ENCODE measurements at regions not wholly inside any gene's neighbourhood (a gene's known extent, or its start where the extent isn't known, plus 50 kb on each side); places are given as distances from the start of the nearest gene placed in this dataset.

GRCh38 chr16:73279451-73279850, 231.5 kb upstream of the ZFHX3 start:
- ATAC-seq (no peak), DNase-seq (no peak)
- Mint-ChIP-seq H3K4me1 (no peaks in the 10 kb centered on the region), H3K9me3 (ENCODE audit: low read depth) (peaks cover 2% of the 10 kb centered on the region), H3K4me3 (no peak overlapping the region), H3K36me3 (no peaks in the 10 kb centered on the region), H3K27me3 (no peaks in the 10 kb centered on the region), H3K27ac (no peak overlapping the region)
- CTCF ChIA-PET, result no interaction called here

- H3K4me3 Mint-ChIP-seq, result no peak overlapping the region
- H3K27me3 Mint-ChIP-seq, result no peaks in the 10 kb centered on the region
- H3K27ac Mint-ChIP-seq, result no peak overlapping the region
- peaks cover 2% of the 10 kb centered on the region for H3K9me3 Mint-ChIP-seq (ENCODE audit: low read depth)
- H3K36me3 Mint-ChIP-seq, result no peaks in the 10 kb centered on the region
- ATAC-seq (no peak), DNase-seq (no peak)
- CTCF ChIA-PET, result no interaction called here
- H3K4me1 Mint-ChIP-seq, result no peaks in the 10 kb centered on the region
These were observed 229.1 kb upstream of the ZFHX3 start for GRCh38 chr16:73277071-73277470.

DNA sequence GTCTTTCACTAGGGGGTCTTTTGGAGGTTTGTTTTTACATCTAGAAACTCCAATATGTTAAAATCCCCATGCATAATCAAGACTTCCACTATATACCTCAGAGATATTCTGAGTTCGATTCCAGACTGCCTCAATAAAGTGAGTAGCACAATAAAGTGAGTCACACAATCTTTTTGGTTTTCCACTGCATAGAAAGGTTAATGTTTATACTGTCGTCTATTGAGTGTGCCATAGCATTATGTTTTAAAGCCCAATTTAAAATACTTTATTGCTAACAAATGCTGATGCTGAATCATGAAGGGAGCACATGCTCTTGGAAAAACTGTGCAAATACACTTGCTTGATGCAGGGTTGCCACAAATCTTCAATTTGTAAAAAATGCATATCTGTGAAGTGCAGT, 227.5 kb upstream of the ZFHX3 start:
- H3K4me1 Mint-ChIP-seq, result no peaks in the 10 kb centered on the region
- no peaks in the 10 kb centered on the region for H3K9me3 Mint-ChIP-seq (ENCODE audit: low read depth)
- DNase-seq (no peak), ATAC-seq (no peak)
- H3K27ac Mint-ChIP-seq, result no peak overlapping the region
- no peak overlapping the region for H3K4me3 Mint-ChIP-seq
- H3K36me3 Mint-ChIP-seq, result no peaks in the 10 kb centered on the region
- H3K27me3 Mint-ChIP-seq, result no peaks in the 10 kb centered on the region
- CTCF ChIA-PET, result no interaction called here

DNA sequence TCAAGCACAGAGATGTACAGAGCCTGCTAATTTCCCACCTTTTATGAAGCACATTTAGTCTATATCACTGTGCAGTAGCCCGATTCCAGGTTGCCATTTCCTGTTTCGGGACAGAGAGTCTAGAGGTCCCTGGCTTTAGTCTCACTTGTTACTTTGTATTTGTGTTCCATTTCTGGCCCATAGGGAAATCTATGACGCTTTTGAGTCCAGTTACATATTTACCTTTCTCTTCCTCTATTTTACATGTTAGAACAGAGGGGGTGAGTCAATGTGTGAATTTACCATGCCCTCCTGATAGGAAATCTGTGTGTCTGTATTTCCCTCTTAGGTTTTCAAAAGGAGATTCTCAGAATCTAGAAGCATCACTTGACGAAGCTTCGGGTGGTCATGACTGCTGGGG, 227.1 kb upstream of the ZFHX3 start:
- Mint-ChIP-seq H3K27ac (no peak overlapping the region), H3K9me3 (ENCODE audit: low read depth) (no peaks in the 10 kb centered on the region), H3K4me1 (no peaks in the 10 kb centered on the region), H3K4me3 (no peak overlapping the region), H3K36me3 (no peaks in the 10 kb centered on the region), H3K27me3 (no peaks in the 10 kb centered on the region)
- ATAC-seq, result no peak
- CTCF ChIA-PET, result no interaction called here
- no peak for DNase-seq

DNA sequence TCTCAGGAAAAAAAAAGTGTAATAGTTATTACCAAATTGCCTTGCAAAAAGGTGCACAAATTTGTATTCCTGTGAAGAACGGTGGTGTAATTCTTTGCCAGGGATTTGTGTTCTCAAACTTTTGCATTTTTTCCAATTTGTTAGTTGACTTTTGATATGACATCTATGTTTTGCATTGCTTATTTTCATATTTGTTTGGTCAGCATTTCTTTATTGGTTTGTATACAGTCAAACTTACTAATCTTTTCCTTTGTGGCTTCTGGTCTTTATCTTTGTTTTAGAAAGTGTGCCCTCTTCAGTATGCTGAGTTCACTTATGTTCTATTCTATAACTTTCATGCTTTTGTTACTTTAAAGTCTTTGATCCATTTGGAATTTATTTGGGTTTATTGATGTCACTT, 226.2 kb upstream of the ZFHX3 start:
- H3K4me1 Mint-ChIP-seq, result no peaks in the 10 kb centered on the region
- DNase-seq, result no peak
- H3K9me3 Mint-ChIP-seq (ENCODE audit: low read depth), result no peaks in the 10 kb centered on the region
- ATAC-seq, result no peak
- H3K36me3 Mint-ChIP-seq, result no peaks in the 10 kb centered on the region
- no peaks in the 10 kb centered on the region for H3K27me3 Mint-ChIP-seq
- CTCF ChIA-PET, result no interaction called here
- no peak overlapping the region for H3K4me3 Mint-ChIP-seq
- H3K27ac Mint-ChIP-seq, result no peak overlapping the region

DNA sequence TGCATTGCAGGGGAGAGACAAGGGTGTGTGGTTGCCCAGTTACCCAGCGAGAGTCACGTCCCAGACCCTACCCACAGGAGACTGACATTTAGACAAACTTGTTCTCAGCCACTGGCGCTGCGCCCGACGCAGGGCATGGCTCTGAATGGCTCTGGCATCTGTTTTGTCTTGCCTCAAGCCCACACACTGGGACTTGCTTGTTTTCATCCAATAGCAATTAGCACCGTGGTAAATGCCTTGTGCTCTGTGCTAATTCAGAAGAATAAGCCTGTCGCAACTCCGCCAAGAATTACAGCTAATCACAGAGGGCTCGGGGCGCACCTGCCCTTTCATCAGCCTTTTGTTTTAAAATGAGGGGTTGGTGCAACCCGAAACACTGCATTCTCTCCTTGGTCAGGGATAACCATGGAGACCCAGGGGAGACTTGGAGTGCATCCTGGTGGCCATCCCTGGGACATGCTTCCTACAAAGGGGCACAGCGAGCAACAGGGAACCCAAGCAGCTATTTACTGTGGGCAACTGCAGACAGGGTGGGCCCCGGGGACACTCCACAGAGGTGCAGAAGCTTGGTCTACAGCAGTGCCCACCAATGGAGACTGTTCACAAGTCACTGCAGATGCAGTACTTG, 220.6 kb upstream of the ZFHX3 start:
- DNase-seq (no peak), ATAC-seq (no peak)
- CTCF ChIA-PET, result no interaction called here
- Mint-ChIP-seq H3K4me3 (no peak overlapping the region), H3K9me3 (ENCODE audit: low read depth) (peaks cover 4% of the 10 kb centered on the region), H3K27me3 (no peaks in the 10 kb centered on the region), H3K36me3 (no peaks in the 10 kb centered on the region), H3K4me1 (no peaks in the 10 kb centered on the region), H3K27ac (no peak overlapping the region)

DNA sequence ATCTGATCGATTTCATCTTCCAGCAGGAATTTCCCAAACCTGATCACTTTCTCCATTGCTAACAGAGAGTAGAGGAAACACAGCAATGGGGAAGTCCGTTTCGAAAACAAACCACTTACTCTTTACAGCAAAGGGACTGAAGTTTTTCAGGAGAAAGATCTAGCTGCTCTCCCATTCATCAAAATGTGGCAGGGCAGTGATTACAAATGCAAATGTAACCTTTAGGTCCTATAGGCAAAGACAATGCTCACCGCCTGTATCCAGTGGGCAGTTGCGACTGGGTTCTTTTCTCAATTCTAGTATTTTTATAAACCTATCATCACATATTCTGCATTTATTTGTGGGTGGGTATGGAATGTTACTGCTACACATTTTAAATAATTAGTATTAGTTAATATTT, 218.0 kb upstream of the ZFHX3 start:
- CTCF ChIA-PET, result no interaction called here
- H3K4me1 Mint-ChIP-seq, result no peaks in the 10 kb centered on the region
- H3K27ac Mint-ChIP-seq, result no peak overlapping the region
- peaks cover 13% of the 10 kb centered on the region for H3K9me3 Mint-ChIP-seq (ENCODE audit: low read depth)
- no peak overlapping the region for H3K4me3 Mint-ChIP-seq
- H3K27me3 Mint-ChIP-seq, result no peaks in the 10 kb centered on the region
- no peaks in the 10 kb centered on the region for H3K36me3 Mint-ChIP-seq
- DNase-seq (no peak), ATAC-seq (no peak)

- DNase-seq, result no peak
- H3K9me3 Mint-ChIP-seq (ENCODE audit: low read depth), result peaks cover 13% of the 10 kb centered on the region
- H3K27ac Mint-ChIP-seq, result no peak overlapping the region
- H3K36me3 Mint-ChIP-seq, result no peaks in the 10 kb centered on the region
- CTCF ChIA-PET, result no interaction called here
- ATAC-seq, result no peak
- H3K27me3 Mint-ChIP-seq, result no peaks in the 10 kb centered on the region
- H3K4me3 Mint-ChIP-seq, result no peak overlapping the region
- H3K4me1 Mint-ChIP-seq, result no peaks in the 10 kb centered on the region
These were observed 217.4 kb upstream of the ZFHX3 start for GRCh38 chr16:73265124-73265837.

DNA sequence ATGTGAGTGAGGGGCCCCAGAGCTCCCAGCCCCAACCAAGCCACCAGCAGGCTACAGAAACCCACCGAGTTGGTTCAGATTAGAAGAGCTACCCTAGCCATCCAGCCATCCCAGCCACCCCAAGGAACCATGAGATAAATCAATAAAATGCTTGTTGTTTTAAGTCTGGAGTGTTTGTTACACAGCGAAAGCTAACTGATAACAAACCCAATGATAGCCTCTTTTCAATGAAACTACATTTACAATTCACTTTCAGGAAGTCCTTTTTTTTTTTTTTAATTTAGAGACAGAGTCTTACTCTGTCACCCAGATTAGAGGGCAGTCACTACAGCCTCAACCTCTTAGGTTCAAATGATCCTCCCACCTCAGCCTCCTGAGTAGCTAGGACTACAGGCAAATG, 215.0 kb upstream of the ZFHX3 start:
- Mint-ChIP-seq H3K4me1 (no peaks in the 10 kb centered on the region), H3K9me3 (ENCODE audit: low read depth) (peaks cover 15% of the 10 kb centered on the region), H3K36me3 (no peaks in the 10 kb centered on the region), H3K4me3 (no peak overlapping the region), H3K27me3 (no peaks in the 10 kb centered on the region), H3K27ac (no peak overlapping the region)
- no peak for ATAC-seq
- no peak for DNase-seq
- CTCF ChIA-PET, result no interaction called here

GRCh38 chr16:73255031-73255430, 207.1 kb upstream of the ZFHX3 start:
- Mint-ChIP-seq H3K27ac (no peak overlapping the region), H3K36me3 (no peaks in the 10 kb centered on the region), H3K4me1 (no peaks in the 10 kb centered on the region), H3K9me3 (ENCODE audit: low read depth) (peaks cover 4% of the 10 kb centered on the region), H3K4me3 (no peak overlapping the region), H3K27me3 (no peaks in the 10 kb centered on the region)
- DNase-seq (no peak), ATAC-seq (no peak)
- CTCF ChIA-PET, result no interaction called here

GRCh38 chr16:73253922-73254480, 206.1 kb upstream of the ZFHX3 start:
- Mint-ChIP-seq H3K4me3 (no peak overlapping the region), H3K9me3 (ENCODE audit: low read depth) (peaks cover 4% of the 10 kb centered on the region), H3K36me3 (no peaks in the 10 kb centered on the region), H3K27ac (no peak overlapping the region), H3K4me1 (no peaks in the 10 kb centered on the region), H3K27me3 (no peaks in the 10 kb centered on the region)
- ATAC-seq (no peak), DNase-seq (no peak)
- CTCF ChIA-PET, result no interaction called here

- Mint-ChIP-seq H3K4me3 (no peak overlapping the region), H3K36me3 (no peaks in the 10 kb centered on the region), H3K27ac (no peak overlapping the region), H3K9me3 (ENCODE audit: low read depth) (peaks cover 2% of the 10 kb centered on the region), H3K27me3 (no peaks in the 10 kb centered on the region), H3K4me1 (no peaks in the 10 kb centered on the region)
- CTCF ChIA-PET, result no interaction called here
- ATAC-seq (no peak), DNase-seq (no peak)
These were observed 204.5 kb upstream of the ZFHX3 start for GRCh38 chr16:73252446-73252845.

DNA sequence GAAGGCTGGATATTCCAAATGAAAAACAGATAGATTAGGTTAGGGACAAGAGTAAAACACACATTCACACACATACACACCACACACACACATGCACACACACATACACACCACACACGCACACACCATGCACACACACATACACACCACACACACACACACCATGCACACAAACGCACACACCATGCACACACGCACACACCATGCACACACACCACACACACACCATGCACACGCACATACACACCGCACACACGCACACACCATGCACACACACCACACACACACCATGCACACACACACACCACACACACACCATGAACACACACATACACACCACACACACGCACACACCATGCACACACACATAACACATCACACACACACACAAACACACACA, 203.7 kb upstream of the ZFHX3 start:
- Mint-ChIP-seq H3K27ac (no peak overlapping the region), H3K27me3 (no peaks in the 10 kb centered on the region), H3K9me3 (ENCODE audit: low read depth) (peaks cover 2% of the 10 kb centered on the region), H3K36me3 (no peaks in the 10 kb centered on the region), H3K4me1 (no peaks in the 10 kb centered on the region), H3K4me3 (no peak overlapping the region)
- CTCF ChIA-PET, result no interaction called here
- DNase-seq, result no peak
- no peak for ATAC-seq

GRCh38 chr16:73248316-73248715, 200.4 kb upstream of the ZFHX3 start:
- H3K9me3 Mint-ChIP-seq (ENCODE audit: low read depth), result no peaks in the 10 kb centered on the region
- no peaks in the 10 kb centered on the region for H3K4me1 Mint-ChIP-seq
- no peak for ATAC-seq
- CTCF ChIA-PET, result no interaction called here
- H3K27ac Mint-ChIP-seq, result no peak overlapping the region
- H3K27me3 Mint-ChIP-seq, result no peaks in the 10 kb centered on the region
- H3K36me3 Mint-ChIP-seq, result no peaks in the 10 kb centered on the region
- no peak for DNase-seq
- H3K4me3 Mint-ChIP-seq, result no peak overlapping the region
